CD4-positive, CD25-positive, alpha-beta regulatory T cell (primary cell): ENCODE measurements at regions not wholly inside any gene's neighbourhood (a gene's known extent, or its start where the extent isn't known, plus 50 kb on each side); places are given as distances from the start of the nearest gene placed in this dataset.

ENCODE experiments used
- ATAC-seq, 2 donors: fragments of 150-1000 bp; cut with Tn5 transposase; one replicate each; pipeline ENCODE4 v1.10.0; 2021; ENCODE audit warnings: low read depth in 2 of 2, moderate number of reproducible peaks in 2 of 2, moderate library complexity in 1 of 2
- DNase-seq, 3 donors: peaks; one replicate each; pipeline versions ENCODE4 v3.0.0 to v3.0.0-alpha.2; 2012 to 2022; ENCODE audit warnings: mixed read lengths in 1 of 3
- H3K27ac ChIP-seq: one replicate; pipeline ENCODE4 v1.7.0; 2013; ENCODE audit warnings: mild to moderate bottlenecking, low read length; ENCODE audit not compliant: insufficient read depth, poor library complexity, severe bottlenecking
- H3K27me3 ChIP-seq: one replicate; pipeline ENCODE4 v1.7.0; 2013; ENCODE audit warnings: low read length; ENCODE audit not compliant: control insufficient read depth, insufficient read depth
- H3K36me3 ChIP-seq: one replicate; pipeline ENCODE4 v1.7.0; 2013; ENCODE audit warnings: mild to moderate bottlenecking, low read length, moderate library complexity; ENCODE audit not compliant: control insufficient read depth, insufficient read depth
- H3K4me1 ChIP-seq: 2 replicates; pipeline ENCODE4 v1.7.0; 2013; ENCODE audit warnings: mild to moderate bottlenecking, low read length; ENCODE audit not compliant: insufficient read depth, control insufficient read depth, poor library complexity, severe bottlenecking
- H3K4me3 ChIP-seq: one replicate; pipeline ENCODE4 v1.7.0; 2013; ENCODE audit warnings: low read depth, mild to moderate bottlenecking, low read length, moderate library complexity
- H3K9me3 ChIP-seq, 2 experiments: 1 replicate in 1 of 2; 2 replicates in 1 of 2; pipeline ENCODE4 v1.7.0; 2013; ENCODE audit warnings: low read length in 2 of 2, mild to moderate bottlenecking in 1 of 2, moderate library complexity in 1 of 2; ENCODE audit not compliant: control insufficient read depth in 2 of 2
- H3K27ac Mint-ChIP-seq, 3 donors: one replicate each; pipeline ENCODE4 v1.8.0; 2020 to 2022; ENCODE audit warnings: mild to moderate bottlenecking in 3 of 3, mixed read lengths in 3 of 3, moderate library complexity in 2 of 3
- H3K27me3 Mint-ChIP-seq: one replicate; pipeline ENCODE4 v1.8.0; 2022; ENCODE audit warnings: mild to moderate bottlenecking, mixed read lengths
- H3K36me3 Mint-ChIP-seq: one replicate; pipeline ENCODE4 v1.8.0; 2020; ENCODE audit warnings: mixed read lengths
- H3K4me1 Mint-ChIP-seq, 4 donors: one replicate each; pipeline ENCODE4 v1.8.0; 2020 to 2022; ENCODE audit warnings: mixed read lengths in 4 of 4, mild to moderate bottlenecking in 1 of 4
- H3K4me3 Mint-ChIP-seq, 4 donors: one replicate each; pipeline ENCODE4 v1.8.0; 2020 to 2022; ENCODE audit warnings: mild to moderate bottlenecking in 4 of 4, mixed read lengths in 4 of 4, moderate library complexity in 3 of 4
- H3K9me3 Mint-ChIP-seq, 7 donors: one replicate each; pipeline ENCODE4 v1.8.0; 2020 to 2022; ENCODE audit warnings: mixed read lengths in 7 of 7, mild to moderate bottlenecking in 3 of 7, moderate library complexity in 2 of 7

- Mint-ChIP-seq H3K36me3 (no peaks in the 10 kb centered on the region), H3K27ac (no peak overlapping the region), H3K9me3 (peaks cover 3 to 40% (median 9%) of the 10 kb centered on the region in 7 donors), H3K27me3 (no peaks in the 10 kb centered on the region), H3K4me1 (no peaks in the 10 kb centered on the region), H3K4me3 (no peak overlapping the region)
- DNase-seq: no peak
- Histone ChIP-seq H3K4me1 (no peaks in the 10 kb centered on the region), H3K27ac (no peak overlapping the region), H3K4me3 (no peak overlapping the region), H3K27me3 (no peaks in the 10 kb centered on the region), H3K36me3 (no peaks in the 10 kb centered on the region), H3K9me3 (peaks cover 0 to 16% of the 10 kb centered on the region in 2 experiments)
- no peak for ATAC-seq
Observed at GRCh38 chr21:20789729-20790500, 208.3 kb upstream of the NCAM2 start.

- H3K4me1 Mint-ChIP-seq: no peaks in the 10 kb centered on the region
- no peaks in the 10 kb centered on the region for H3K36me3 Mint-ChIP-seq
- DNase-seq (no peak), ATAC-seq (no peak)
- Histone ChIP-seq H3K27ac (no peak overlapping the region), H3K4me3 (no peak overlapping the region), H3K36me3 (no peaks in the 10 kb centered on the region), H3K9me3 (peaks cover 0 to 9% of the 10 kb centered on the region in 2 experiments), H3K27me3 (no peaks in the 10 kb centered on the region), H3K4me1 (no peaks in the 10 kb centered on the region)
- no peaks in the 10 kb centered on the region for H3K27me3 Mint-ChIP-seq
- H3K27ac Mint-ChIP-seq: no peak overlapping the region
- peaks cover 0 to 14% (median 7%) of the 10 kb centered on the region in 7 donors for H3K9me3 Mint-ChIP-seq
- no peak overlapping the region for H3K4me3 Mint-ChIP-seq
Observed at GRCh38 chr21:20800106-20800505, 198.1 kb upstream of the NCAM2 start.

GRCh38 chr21:20802201-20802600, 196.0 kb upstream of the NCAM2 start:
- Histone ChIP-seq H3K9me3 (peaks cover 0 to 9% of the 10 kb centered on the region in 2 experiments), H3K27me3 (no peaks in the 10 kb centered on the region), H3K27ac (no peak overlapping the region), H3K4me3 (no peak overlapping the region), H3K36me3 (no peaks in the 10 kb centered on the region), H3K4me1 (no peaks in the 10 kb centered on the region)
- no peak for DNase-seq
- Mint-ChIP-seq H3K9me3 (peaks cover 3 to 18% (median 6%) of the 10 kb centered on the region in 7 donors), H3K4me3 (no peak overlapping the region), H3K27ac (no peak overlapping the region), H3K36me3 (no peaks in the 10 kb centered on the region), H3K4me1 (no peaks in the 10 kb centered on the region), H3K27me3 (no peaks in the 10 kb centered on the region)
- ATAC-seq: no peak

- Histone ChIP-seq H3K4me3 (no peak overlapping the region), H3K27ac (no peak overlapping the region), H3K27me3 (no peaks in the 10 kb centered on the region), H3K36me3 (no peaks in the 10 kb centered on the region), H3K4me1 (no peaks in the 10 kb centered on the region), H3K9me3 (peaks cover 0 to 9% of the 10 kb centered on the region in 2 experiments)
- Mint-ChIP-seq H3K4me1 (no peaks in the 10 kb centered on the region), H3K27me3 (no peaks in the 10 kb centered on the region), H3K27ac (no peak overlapping the region), H3K4me3 (no peak overlapping the region), H3K36me3 (no peaks in the 10 kb centered on the region), H3K9me3 (peaks cover 3 to 24% (median 8%) of the 10 kb centered on the region in 7 donors)
- DNase-seq (no peak), ATAC-seq (no peak)
Observed at GRCh38 chr21:20802631-20803260, 195.5 kb upstream of the NCAM2 start.

- H3K36me3 Mint-ChIP-seq: no peaks in the 10 kb centered on the region
- H3K36me3 ChIP-seq: no peaks in the 10 kb centered on the region
Observed at GRCh38 chr21:20811702-20812101, 186.5 kb upstream of the NCAM2 start.

GRCh38 chr21:20814090-20814489, 184.1 kb upstream of the NCAM2 start:
- Histone ChIP-seq H3K4me3 (no peak overlapping the region), H3K36me3 (no peaks in the 10 kb centered on the region), H3K27me3 (no peaks in the 10 kb centered on the region), H3K4me1 (no peaks in the 10 kb centered on the region), H3K9me3 (peaks cover 4 to 17% of the 10 kb centered on the region in 2 experiments), H3K27ac (no peak overlapping the region)
- Mint-ChIP-seq H3K27ac (no peak overlapping the region), H3K4me1 (no peaks in the 10 kb centered on the region), H3K36me3 (no peaks in the 10 kb centered on the region), H3K4me3 (no peak overlapping the region), H3K9me3 (peaks cover 0 to 34% (median 7%) of the 10 kb centered on the region in 7 donors), H3K27me3 (no peaks in the 10 kb centered on the region)
- ATAC-seq: no peak
- DNase-seq: no peak

More at GRCh38 chr21:20811702-20812101, 186.5 kb upstream of the NCAM2 start:
- no peak overlapping the region for H3K27ac Mint-ChIP-seq
- no peak overlapping the region for H3K4me3 Mint-ChIP-seq
- Histone ChIP-seq H3K4me1 (no peaks in the 10 kb centered on the region), H3K9me3 (peaks cover 0 to 17% of the 10 kb centered on the region in 2 experiments), H3K4me3 (no peak overlapping the region), H3K27me3 (no peaks in the 10 kb centered on the region), H3K27ac (no peak overlapping the region)
- ATAC-seq (no peak), DNase-seq (no peak)
- no peaks in the 10 kb centered on the region for H3K27me3 Mint-ChIP-seq
- peaks cover 0 to 29% (median 7%) of the 10 kb centered on the region in 7 donors for H3K9me3 Mint-ChIP-seq
- H3K4me1 Mint-ChIP-seq: no peaks in the 10 kb centered on the region

GRCh38 chr21:20822666-20823065, 175.5 kb upstream of the NCAM2 start:
- Histone ChIP-seq H3K4me1 (no peaks in the 10 kb centered on the region), H3K4me3 (no peak overlapping the region), H3K36me3 (no peaks in the 10 kb centered on the region), H3K27me3 (no peaks in the 10 kb centered on the region), H3K27ac (no peak overlapping the region), H3K9me3 (peaks cover 5 to 10% of the 10 kb centered on the region in 2 experiments)
- peaks cover 0 to 25% (median 8%) of the 10 kb centered on the region in 7 donors for H3K9me3 Mint-ChIP-seq
- ATAC-seq (no peak), DNase-seq (no peak)
- H3K4me3 Mint-ChIP-seq: no peak overlapping the region
- no peaks in the 10 kb centered on the region for H3K27me3 Mint-ChIP-seq
- no peaks in the 10 kb centered on the region for H3K36me3 Mint-ChIP-seq
- H3K27ac Mint-ChIP-seq: no peak overlapping the region
- H3K4me1 Mint-ChIP-seq: no peaks in the 10 kb centered on the region
